ENCODE measurements at regions not wholly inside any gene's neighbourhood (a gene's known extent, or its start where the extent isn't known, plus 50 kb on each side); places are given as distances from the start of the nearest gene placed in this dataset.

GRCh38 chr2:120812866-120813265 is 77.2 kb downstream of the GLI2 start:
- no peak for FAIRE-seq
- Histone ChIP-seq H3K27me3 (ENCODE audit: control insufficient read depth in 1 of 2, insufficient read depth in 2 of 2, low read length in 2 of 2) (peaks cover 22 to 82% of the 10 kb centered on the region in 2 experiments), H3K9me3 (ENCODE audit: low read length) (no peaks in the 10 kb centered on the region), H3K4me3 (replicated peaks in 1 of 3; ENCODE audit: insufficient read depth in 1 of 3, low read depth in 2 of 3, low read length in 3 of 3) (no peak overlapping the region), H3K9ac (ENCODE audit: insufficient read depth, low read depth, low read length) (no peak overlapping the region), H3K4me2 (ENCODE audit: low read depth, low read length) (no peak overlapping the region), H3K79me2 (ENCODE audit: insufficient read depth, low read length) (no peaks in the 10 kb centered on the region), H3K4me1 (ENCODE audit: insufficient read depth, low read length) (no peaks in the 10 kb centered on the region), H3K36me3 (replicated peaks in 1 of 2; ENCODE audit: control insufficient read depth in 1 of 2, insufficient read depth in 2 of 2, low read length in 2 of 2) (no peaks in the 10 kb centered on the region), H4K20me1 (ENCODE audit: insufficient read depth, low read length) (no peaks in the 10 kb centered on the region), H2AFZ (ENCODE audit: low read length) (no peak overlapping the region), H3K27ac (ENCODE audit: extremely low read length, insufficient read depth, low read length) (no peak overlapping the region)
- POLR2A ChIA-PET, result no interaction called here
- intact Hi-C loops (cut with micrococcal nuclease; ENCODE audit: unreplicated experiment), result no loop called here
- no peak for DNase-seq (ENCODE audit: low spot score)
- CTCF ChIA-PET (ENCODE audit: low intra/inter-chr PET ratio, low total read pairs), result no interaction called here
- in situ Hi-C loops (cut with HindIII; ENCODE audit: extremely low pct_ligation_motif_present, low pct_unique_long_range_greater_than_20kb), result no loop called here
- 16% methylated on average over 9 of the region's 9 CpGs for WGBS (ENCODE audit: low lambda C conversion rate)
- no peak for TF ChIP-seq ZNF678 (CRISPR knock-in tag; IDR thresholded peaks at IDR 0.05)
- no peak for TF ChIP-seq ZC3H13 (CRISPR knock-in tag; IDR thresholded peaks at IDR 0.05)
- TF ChIP-seq KIAA2018 (CRISPR knock-in tag; IDR thresholded peaks at IDR 0.05; ENCODE audit: borderline replicate concordance), result no peak
- ATAC-seq, result no peak
- no TSS peak for BruUV-seq (replicated peaks)

All from HepG2 (cell line).